GM19397 (cell line): ENCODE measurements at regions not wholly inside any gene's neighbourhood (a gene's known extent, or its start where the extent isn't known, plus 50 kb on each side); places are given as distances from the start of the nearest gene placed in this dataset.

Experiments used
- ATAC-seq: cut with Tn5 transposase; IDR thresholded peaks from one replicate; pipeline ENCODE4 v1.9.1; 2021; ENCODE audit warnings: mild to moderate bottlenecking, moderate library complexity; ENCODE audit not compliant: unreplicated experiment

DNA sequence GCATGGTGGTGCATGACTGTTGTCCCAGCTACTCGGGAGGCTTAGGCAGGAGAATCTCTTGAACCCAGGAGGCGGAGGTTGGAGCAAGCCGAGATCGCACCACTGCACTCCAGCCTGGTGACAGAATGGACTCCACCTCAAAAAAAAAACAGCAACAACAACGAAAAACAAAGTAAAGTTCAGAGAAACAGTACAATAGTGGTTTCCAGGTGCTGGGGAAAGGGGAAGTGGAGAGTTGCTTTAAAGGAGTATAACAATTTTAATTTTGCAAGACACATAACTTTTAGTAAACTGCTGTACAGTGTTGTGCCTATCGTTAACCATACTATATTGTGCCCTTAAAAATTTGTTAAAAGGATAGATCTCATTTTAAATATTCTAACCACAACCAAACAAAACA lies 662.7 kb upstream of the POT1 start:
- ATAC-seq, result no peak

- no peak for ATAC-seq
Observed at GRCh38 chr7:125573126-125573525, 643.5 kb upstream of the POT1 start.

DNA sequence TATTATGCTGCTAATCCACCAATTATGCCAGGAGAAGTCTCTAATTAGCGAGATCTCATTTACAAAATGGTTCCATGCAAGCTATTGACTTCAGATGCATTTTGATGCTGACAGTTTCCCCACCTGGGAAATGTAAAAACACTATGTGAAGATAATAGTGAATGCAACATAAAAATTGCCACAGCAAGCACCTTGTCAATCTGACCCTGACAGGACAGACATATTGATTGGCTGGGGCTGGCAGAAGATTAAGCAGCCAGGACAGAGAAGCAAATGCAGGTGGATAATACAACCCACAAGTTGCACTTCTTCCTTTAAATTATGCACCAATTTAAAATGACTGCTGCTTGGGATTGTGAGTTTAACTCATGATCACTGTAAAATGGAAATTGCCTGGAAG lies 642.8 kb upstream of the POT1 start:
- ATAC-seq, result no peak

GRCh38 chr7:125568799-125569198 lies 639.2 kb upstream of the POT1 start:
- peak; percentile 97 for ATAC-seq

DNA sequence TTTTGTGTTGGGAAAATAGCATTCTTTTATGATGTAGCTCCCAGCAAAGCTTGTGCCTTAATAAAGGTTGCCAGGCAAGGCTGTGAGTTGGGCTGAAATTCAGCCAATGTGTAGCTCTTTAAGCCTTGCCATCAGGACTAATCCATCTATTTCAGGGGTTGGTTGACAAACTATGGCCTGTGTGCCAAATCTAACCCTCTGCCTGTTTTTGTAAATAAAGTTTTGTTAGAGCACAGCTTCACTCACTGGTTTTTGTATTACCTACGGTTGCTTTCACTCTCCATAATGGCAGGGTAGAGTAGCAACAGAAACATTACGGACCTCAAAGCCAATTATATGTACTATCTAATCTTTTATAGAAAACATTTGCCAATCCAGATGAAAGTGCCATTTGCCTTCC lies 638.1 kb upstream of the POT1 start:
- no peak for ATAC-seq

DNA sequence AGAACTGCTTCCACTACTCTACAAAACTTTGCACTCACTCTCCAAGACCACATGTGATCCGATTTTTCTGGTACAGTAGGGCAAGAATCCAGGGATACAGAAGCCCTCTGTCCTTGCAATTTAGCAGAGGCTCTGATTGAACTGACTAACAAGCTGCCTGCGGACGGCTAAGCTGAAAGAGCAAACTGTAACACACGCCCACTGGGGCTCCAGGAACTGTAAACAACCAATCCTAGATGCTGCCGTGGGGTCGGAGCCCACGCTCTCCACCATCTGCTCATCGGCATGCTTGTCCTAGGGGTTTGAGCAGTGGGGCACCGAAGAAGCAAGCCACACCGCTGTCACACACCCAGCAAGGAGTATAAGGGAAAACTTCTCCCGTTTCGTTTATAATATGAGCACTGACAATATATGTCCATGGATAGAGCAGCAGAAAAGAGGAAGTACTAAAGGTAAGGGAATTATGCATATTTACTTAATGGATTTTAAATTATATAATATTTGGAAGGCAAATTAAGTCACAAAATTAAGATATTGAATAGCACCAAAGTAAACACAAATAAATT lies 634.4 kb upstream of the POT1 start:
- ATAC-seq, result no peak

DNA sequence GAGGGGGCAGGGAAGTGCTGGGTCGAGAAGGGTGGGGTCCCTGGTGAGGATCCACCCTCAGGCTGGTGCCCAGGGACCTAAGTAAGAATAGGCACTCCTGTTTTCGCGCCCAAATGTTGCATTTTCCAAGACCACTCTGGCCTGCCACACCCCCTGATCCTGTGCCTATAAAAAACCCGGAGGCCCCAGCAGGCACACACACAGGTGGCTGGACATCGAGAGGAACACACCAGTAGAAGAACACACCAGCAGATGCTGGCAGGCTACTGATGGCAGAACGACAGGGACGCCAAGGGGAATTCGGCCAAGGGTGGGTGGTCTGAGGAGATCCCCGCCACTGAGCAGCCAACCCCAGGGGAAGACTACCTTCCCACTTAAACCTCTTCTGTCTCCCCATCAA lies 633.9 kb upstream of the POT1 start:
- ATAC-seq, result no peak

DNA sequence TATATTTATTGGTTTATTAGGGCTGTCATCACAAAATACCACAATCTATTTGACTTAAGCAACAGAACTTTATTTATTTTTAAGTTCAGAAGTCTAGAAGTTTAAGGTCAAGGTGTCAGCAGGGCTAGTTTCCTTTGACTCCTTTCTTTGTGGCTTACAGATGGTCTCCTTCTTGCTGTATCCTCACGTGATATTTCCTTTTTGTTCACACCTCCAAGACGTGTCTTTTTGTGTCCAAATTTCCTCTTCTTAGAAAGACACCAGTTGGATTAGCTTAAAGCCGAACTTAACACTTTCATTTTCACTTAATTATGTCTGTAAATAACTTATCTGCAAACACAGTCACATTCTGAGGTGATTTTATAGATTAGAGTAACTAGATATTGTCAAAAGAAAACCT lies 631.4 kb upstream of the POT1 start:
- no peak for ATAC-seq

GRCh38 chr7:125559921-125560320 lies 630.3 kb upstream of the POT1 start:
- no peak for ATAC-seq

- ATAC-seq, result no peak
Observed at GRCh38 chr7:125555916-125556315, 626.3 kb upstream of the POT1 start.

- ATAC-seq, result no peak
Observed at GRCh38 chr7:125551008-125551407, 621.4 kb upstream of the POT1 start.

GRCh38 chr7:125547505-125547904 lies 617.9 kb upstream of the POT1 start:
- ATAC-seq, result no peak

DNA sequence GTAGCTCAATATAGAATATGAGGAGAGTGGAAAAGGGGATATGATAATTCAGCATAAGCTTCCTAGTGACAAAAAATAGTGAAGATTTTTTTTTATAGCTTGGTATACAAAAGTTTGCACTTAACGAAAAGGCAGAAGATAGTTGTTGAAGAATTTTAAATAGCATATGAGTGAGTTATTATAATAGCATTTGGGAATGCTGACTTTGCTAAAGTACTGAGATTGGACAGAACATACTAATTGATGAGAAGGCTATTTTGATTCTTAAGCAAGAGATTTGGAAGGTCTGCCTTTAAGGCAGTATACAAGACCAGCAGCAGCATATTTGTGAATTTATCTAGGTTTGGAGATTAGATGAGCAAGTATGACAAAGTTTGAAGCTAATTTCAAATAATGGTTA lies 600.9 kb upstream of the POT1 start:
- no peak for ATAC-seq

- no peak for ATAC-seq
Observed at GRCh38 chr7:125529249-125529648, 599.6 kb upstream of the POT1 start.

DNA sequence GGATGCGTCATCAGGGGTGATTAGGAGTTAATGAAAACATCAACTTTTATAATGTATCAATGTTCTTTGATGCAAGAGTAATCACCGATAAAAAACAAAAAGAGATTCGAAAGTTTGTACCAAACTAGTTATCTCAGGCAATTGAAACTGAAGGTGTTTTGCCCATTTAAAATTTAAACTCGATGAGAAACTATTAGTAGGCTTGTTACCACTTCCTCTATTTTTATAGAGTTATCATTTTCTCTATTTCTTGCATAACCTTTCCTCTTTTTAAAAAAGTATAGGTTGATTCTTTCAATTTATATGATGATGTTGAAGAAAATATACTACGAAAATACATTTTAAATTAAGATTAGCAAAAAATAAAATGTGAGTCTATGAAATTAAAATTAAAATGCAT lies 597.3 kb upstream of the POT1 start:
- no peak for ATAC-seq

GRCh38 chr7:125526092-125526491 lies 596.5 kb upstream of the POT1 start:
- ATAC-seq, result no peak

GRCh38 chr7:125516194-125516593 lies 586.6 kb upstream of the POT1 start:
- ATAC-seq, result no peak

GRCh38 chr7:125512373-125512772 lies 582.7 kb upstream of the POT1 start:
- no peak for ATAC-seq

DNA sequence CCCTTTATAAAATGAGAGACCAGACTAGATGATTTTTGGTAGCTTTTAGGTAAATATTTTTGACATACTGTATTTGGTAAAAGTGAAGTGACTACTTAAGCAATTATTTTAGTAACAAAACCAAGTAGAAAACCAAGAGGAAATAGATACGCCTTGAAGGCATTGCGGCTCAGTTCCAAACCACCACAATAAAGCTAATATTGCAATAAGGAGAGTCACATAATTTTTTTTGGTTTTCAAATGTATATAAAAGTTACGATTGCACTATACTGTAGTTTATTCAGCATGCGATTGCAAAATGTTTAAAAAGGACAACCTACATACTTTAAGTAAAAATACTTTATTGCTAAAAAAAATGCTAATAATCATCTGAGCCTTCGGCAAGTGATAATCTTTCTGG lies 581.7 kb upstream of the POT1 start:
- no peak for ATAC-seq

DNA sequence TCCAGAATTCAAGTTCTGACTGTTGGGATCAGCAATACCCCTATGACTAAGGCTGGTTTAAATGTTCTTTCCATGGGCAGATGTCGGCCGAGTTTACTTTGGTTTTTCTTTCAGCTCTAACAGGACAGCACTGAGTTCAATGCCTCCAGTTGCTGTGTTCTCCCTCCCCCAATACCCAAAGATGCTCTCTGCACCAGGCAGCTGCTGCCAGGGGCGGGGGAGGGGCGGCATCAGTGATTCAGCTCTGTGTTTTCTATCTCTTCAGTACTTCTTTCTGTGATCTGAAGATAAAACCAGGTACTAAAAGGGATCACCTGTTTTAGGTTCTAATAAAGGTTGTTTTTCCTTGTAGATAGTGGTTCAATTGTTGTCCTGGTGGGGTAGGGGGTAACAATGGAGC lies 576.7 kb upstream of the POT1 start:
- ATAC-seq, result no peak

GRCh38 chr7:125504848-125505247 lies 575.2 kb upstream of the POT1 start:
- no peak for ATAC-seq

DNA sequence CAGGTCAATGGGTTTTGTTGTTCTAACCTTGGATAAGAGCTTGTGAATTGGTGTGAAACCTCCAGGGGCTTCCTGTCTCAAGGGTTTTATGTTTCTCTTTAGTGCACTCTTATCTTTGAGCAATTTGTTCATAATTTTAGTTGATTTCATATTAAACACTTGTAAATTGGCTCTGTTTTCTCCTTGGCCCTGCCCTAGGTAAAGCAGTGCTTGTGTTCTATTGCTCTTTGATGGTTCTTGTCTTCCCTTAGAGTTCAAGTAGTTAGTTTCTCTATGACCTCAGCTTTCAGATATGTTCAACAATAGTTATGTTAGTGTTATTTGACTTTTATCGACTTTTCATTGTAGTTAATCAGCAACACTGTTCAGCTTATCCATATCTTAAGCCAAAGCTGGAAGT lies 566.4 kb upstream of the POT1 start:
- ATAC-seq, result no peak

DNA sequence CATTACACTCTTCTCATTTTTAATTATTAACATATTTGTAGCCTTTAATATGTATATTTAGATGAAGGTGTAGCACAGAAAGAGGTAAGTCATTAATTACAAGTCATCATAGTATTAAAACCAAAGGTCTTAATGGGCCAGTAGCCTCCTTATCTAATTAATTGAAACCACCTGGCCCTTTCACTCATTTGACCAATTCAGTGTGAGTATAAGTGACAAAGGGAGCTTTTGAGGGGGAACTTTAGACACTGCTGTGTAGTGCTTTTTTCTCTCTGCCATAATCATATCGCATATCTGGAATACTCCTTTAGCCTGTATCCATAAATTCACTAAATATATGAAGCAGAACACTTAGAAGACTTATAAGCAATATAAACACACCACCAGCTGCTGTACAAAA lies 562.9 kb upstream of the POT1 start:
- no peak for ATAC-seq

DNA sequence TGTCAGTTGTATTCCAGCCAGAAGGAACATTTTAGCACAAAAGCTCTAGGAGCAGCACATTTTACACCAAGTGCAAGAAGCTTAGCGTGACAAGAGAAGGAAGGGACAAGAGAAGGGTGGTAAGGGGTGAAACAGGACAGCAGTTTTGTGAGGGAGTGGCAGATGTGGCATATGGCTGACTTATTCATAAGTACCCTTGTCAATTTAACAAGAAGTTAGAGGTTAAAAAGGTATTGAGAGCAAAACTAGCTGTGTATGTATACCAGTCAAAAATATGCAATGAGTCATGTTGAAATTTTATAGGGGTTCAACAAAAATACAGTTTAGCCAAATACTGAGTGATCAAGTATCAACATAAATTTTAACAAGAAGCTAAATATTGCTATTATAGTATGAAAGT lies 561.5 kb upstream of the POT1 start:
- ATAC-seq, result no peak
